ENCODE measurements at regions not wholly inside any gene's neighbourhood (a gene's known extent, or its start where the extent isn't known, plus 50 kb on each side); places are given as distances from the start of the nearest gene placed in this dataset.
"Not testable (repeated sequence)": the region's sequence is repeated elsewhere in the genome, so short reads cannot be mapped to it uniquely, and the experiment has no call there.

DNA sequence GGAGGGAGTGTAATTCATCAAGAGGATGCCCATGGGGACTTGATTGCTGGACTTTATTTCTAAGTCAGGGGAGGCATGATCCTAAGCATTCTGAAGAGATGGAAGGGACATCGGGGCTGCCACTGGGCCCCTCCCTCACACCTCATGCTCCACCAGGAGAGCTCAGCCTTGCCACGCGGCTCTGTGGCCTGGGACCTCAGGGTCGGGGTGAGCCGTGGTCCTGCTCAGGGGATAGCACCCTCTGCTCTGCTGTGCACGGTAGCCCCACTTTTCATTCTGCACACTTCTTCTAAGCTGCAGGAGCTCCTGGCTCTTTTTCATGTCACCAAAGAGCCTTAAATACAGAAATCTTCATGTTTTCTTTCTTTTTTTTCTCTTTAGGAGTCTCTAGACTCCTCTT lies 75.5 kb upstream of the DPP6 start:
- DNase-seq: not testable (repeated sequence)

GRCh38 chr7:153983186-153983585 lies 69.0 kb upstream of the DPP6 start:
- not testable (repeated sequence) for DNase-seq

- not testable (repeated sequence) for DNase-seq
Observed at GRCh38 chr7:153989066-153989627, 63.1 kb upstream of the DPP6 start.

DNA sequence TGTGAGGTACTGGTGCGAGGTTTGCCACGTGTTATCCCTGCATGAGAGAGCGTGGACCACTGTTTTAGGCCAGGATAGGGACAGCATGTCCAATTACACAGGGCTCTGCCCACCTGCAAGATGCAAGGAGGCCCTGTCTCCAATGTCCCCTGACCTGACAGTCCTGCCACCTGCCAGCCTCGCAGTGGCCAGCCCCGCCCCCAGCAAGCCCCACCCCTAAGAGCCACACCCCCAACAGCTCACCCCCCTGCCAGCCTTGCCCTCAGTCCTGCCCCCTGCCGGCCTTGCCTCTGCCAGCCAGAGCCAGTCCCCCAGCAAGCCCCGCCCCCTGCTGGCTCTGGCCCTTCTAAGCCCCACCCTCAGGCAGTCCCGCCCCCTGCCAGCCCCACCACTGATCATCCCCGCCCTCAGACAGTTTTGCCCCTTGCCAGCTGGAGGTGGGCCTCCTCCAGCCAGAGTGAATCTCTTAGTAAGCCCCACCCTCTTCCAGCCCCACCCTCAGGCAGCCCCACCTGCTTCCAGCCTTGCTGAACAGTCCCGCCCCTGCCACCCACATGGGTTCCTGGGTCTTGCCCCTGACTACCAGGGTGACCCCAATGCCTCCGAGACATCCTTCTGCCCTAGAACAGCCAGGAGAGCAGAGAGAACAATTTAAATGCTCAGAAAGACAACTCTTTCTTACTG lies 62.3 kb upstream of the DPP6 start:
- not testable (repeated sequence) for DNase-seq

DNA sequence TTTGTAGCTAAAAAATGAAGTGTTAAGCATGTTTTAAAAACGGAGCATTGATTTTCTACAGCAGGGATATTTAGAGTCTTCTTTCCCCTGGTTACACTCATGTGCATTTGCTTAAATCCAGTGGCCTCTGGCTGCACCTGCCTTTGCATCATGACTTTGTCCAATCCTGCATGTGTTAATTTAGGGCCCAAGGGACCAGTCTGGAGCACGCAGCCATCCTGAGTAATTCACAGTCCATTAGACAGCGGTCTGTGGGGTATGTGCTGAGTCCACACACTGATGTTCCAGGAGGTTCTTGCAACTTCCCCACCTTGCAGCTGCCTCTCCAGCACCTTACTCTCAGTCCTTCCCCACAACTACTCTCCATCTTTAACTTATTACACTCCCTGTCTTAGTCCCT lies 60.7 kb upstream of the DPP6 start:
- DNase-seq: not testable (repeated sequence)

DNA sequence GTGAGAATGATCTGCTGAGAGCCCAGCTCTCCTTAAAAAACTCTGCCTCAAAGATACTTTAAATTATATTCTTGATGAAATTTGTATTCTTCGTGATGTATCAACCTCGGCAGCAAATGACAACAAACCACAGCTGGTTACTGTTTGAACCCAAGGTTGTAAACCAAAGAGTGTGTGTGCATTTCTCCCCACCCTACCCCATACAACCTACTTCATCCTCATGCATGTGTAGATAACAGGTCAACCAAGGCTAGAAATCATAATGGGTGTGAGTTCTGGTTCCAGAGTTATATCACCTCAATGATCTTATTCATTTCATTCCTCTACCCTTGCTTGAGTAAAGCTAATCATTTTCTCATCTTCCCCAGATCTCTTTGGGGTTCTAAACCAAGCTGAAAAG lies 58.8 kb upstream of the DPP6 start:
- DNase-seq: not testable (repeated sequence)

DNA sequence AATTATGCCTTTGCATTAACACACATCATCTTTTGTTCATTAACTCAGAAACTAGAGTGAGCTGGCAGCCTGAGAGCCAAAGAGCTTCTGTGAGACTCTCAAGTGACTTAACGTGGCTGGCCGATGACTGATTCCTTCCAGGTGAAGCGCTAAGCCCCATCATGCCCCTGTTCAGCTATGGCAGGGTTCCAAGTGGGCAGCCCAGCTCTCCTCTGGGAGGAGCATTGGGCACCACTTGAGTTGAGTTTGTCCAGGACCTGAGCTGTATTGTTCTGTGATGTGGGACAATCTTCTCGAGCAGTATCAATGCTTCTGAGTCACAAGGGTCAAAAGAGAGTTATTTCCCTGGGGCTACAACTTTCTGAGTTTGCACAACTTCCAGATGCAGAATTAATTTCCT lies 53.3 kb upstream of the DPP6 start:
- DNase-seq: not testable (repeated sequence)

Data from NCI-H82 (cell line).